Iris pigment epithelial cell (primary cell): ENCODE measurements at regions not wholly inside any gene's neighbourhood (a gene's known extent, or its start where the extent isn't known, plus 50 kb on each side); places are given as distances from the start of the nearest gene placed in this dataset.
"Not testable (repeated sequence)": the region's sequence is repeated elsewhere in the genome, so short reads cannot be mapped to it uniquely, and the experiment has no call there.

ENCODE experiments used
- DNase-seq: peaks from one replicate; pipeline ENCODE4 v3.0.0-alpha.2; 2011; ENCODE audit warnings: low read depth

GRCh38 chr17:43345515-43345914, 53.3 kb upstream of the ARL4D start:
- DNase-seq, result not testable (repeated sequence)

DNA sequence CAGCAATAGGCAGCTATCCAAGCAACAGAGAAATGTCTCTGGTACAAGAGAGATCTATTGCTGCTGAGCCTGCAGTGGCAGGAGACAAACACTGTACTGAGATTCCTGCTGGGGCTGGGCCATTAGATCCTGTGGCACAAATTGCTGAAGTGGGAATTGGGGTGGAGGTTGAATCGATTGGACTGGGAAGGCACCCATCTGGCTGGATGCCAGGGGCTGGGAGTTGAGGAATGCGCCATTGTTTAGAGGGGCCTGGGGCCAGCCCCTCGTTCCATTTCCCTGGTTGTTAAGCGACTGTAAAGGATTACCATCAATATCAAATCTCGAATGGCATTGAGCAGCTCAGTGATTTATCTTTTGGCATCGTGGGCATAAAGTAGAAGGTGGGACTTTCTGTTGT, 54.1 kb upstream of the ARL4D start:
- DNase-seq, result no peak

DNA sequence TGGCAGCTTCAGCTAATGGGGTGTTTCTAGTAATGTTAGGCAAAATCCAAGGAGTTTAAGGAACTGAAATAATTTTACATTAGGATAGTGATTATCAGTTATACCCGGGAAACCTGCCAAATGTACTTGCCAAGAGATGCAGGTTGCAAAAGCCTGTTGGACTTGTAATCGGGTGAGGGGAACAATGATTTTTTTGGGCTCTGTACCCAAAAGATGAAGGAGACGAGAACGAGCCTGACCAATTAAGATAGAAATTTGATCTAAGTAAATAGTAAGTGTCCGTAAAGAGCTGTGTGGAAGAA, 56.3 kb upstream of the ARL4D start:
- DNase-seq, result peak; percentile 49

DNA sequence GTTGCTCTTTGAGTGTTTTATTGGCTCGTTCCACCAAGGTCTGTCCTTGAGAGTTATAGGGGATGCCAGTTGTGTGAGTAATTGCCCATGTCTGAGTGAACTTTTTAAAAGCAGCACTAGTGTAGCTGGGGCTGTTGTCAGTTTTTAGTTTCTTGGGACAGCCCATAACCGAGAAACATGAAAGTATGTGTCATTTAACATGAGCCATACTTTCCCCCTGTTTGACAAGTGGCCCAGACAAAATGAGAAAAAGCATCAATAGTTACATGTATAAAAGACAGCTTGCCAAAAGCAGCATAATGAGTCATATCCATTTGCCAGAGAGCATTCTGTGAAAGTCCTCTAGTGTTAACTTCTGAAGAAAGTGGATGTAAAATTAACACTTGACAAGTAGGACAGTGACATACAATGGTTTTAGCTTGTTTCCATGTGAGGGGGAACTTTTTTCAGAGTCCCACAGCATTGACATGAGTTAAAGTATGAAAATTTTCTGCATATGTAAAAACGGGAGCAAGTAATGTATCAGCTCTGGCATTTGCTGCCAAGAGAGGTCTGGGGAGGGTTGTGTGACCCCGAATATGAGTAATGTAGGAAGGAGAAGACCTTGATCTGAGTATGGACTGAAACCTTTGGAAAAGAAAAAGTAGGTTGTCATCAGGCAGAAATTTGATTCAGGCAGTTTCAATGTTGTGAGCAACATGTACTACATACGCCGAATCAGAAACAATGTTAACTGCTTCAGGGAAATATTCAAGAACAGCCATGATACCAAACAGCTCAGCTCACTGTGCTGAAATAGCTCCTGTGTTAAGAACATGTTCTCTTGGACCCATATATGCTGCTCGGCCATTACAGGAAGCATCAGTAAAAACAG, 56.8 kb upstream of the ARL4D start:
- peak; percentile 55 for DNase-seq

- DNase-seq, result peak; percentile 28
Observed at GRCh38 chr17:43338886-43339516, 59.8 kb upstream of the ARL4D start.

DNA sequence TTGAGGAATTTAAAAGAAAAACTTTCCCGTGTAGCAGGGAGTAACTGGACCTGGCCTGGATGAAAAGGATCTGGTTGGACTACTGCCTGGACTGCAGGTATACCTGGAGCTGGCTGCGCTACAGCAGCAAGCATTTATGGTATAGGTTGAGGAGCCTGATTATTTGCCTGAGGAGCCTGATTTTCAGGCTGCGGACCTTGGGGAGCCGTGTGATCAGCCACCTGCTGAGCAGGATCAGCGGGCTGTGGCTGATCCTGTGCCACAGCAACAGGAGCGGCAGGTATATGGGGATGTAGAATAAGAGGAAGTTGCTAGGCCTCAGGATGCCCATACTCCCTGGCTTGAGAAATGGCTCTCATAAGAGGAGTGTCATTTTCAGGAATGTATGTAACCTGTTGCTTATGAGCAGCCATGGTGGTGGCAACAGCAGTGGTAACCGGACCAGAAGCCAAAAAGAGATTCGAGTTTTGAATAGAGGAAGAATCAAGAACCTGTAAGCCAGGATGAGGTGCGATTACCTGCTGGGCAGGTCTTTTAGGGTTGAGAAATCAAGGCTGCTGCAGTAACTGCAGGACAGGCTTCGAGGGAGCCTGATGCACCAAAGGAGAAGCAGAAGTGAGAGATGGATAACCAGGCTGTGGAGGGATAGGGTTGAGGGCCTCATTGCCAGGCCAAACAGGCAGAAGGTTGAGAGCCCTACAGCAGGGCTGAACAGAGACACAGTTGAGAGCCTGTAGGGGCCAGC, 60.9 kb upstream of the ARL4D start:
- no peak for DNase-seq

GRCh38 chr17:43334738-43335402, 63.9 kb upstream of the ARL4D start:
- no peak for DNase-seq

- no peak for DNase-seq
Observed at GRCh38 chr17:43333433-43333943, 65.3 kb upstream of the ARL4D start.

DNA sequence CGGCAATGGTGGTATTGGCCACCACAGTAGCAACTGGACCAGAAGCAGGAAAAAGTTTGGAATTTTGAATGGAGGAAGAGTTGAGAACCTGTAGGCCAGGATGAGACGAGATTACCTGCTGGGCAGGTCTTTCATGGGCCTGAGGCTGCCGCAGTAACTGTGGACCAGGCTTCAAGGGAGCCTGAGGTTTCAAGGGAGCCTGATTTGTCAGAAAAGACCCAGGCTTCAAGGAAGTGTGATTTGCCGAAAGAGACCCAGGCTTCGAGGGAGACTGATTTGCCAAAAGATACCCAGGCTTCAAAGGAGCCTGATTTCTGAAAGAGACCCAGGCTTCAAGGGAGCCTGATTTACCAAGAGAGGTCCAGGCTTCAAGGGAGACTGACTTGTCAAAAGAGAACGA, 66.6 kb upstream of the ARL4D start:
- DNase-seq, result no peak

GRCh38 chr17:43330876-43331639, 67.7 kb upstream of the ARL4D start:
- DNase-seq, result no peak

GRCh38 chr17:43329183-43329582, 69.6 kb upstream of the ARL4D start:
- DNase-seq, result no peak

- DNase-seq, result no peak
Observed at GRCh38 chr17:43328650-43329049, 70.1 kb upstream of the ARL4D start.

DNA sequence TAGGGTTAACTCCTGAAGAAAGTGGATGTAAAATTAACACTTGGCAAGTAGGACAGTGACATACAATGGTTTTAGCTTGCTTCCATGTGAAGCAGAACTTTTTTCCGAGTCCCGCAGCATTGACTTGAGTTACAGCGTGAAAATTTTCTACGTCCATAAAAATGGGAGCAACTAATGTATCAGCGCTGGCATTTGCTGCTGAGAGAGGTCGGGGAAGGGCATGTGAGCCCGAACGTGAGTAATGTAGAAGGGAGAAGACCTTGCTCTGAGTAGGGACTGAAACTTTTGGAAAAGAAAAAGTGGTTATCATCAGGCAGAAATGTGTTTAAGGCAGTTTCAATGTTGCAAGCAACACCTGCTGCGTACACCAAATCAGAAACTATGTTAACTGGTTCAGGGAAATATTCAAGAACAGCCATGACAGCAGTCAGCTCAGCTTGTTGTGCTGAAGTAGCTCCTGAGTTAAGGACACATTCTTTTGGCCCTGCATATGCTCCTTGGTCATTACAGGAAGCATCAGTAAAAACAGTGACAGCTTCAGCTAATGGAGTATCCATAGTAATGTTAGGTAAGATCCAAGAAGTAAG, 70.9 kb upstream of the ARL4D start:
- DNase-seq, result no peak

- peak; percentile 32 for DNase-seq
Observed at GRCh38 chr17:43327421-43327820, 71.4 kb upstream of the ARL4D start.

DNA sequence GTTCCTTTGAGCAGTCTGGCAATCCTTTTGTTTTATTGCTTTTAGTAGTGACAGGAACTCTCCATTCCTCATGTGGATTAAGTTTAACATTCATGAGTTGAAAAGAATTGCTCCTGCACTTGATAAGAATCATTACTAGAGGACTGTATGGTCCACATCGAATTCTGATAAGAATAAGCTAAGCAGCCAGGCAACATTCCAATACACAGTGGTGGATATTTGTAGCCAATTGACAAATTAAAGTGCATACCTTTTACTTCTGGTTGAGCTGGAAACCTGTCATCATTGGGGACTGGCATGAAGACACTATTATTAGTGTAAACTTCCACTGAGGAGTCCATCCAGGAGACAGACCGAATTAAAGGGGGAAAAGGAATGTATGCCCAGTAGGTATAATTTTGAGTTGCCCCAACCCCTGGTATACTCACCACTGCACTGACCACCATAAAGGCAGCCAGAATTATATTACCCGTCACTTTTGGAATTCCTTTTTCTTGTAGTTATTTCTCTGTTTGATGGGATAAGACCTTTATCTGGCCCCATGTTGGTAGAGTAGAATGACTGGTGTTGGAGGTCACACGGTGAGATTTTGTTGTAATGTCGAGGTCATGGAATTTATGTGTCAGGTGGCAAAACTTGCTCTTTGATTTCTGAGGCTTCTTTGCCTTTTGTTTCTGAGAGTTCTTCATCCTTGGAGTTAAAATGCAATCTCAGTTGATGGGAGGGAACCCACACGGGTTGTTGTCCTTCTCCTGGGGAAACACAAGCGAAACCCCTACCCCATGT, 72.1 kb upstream of the ARL4D start:
- DNase-seq, result no peak

DNA sequence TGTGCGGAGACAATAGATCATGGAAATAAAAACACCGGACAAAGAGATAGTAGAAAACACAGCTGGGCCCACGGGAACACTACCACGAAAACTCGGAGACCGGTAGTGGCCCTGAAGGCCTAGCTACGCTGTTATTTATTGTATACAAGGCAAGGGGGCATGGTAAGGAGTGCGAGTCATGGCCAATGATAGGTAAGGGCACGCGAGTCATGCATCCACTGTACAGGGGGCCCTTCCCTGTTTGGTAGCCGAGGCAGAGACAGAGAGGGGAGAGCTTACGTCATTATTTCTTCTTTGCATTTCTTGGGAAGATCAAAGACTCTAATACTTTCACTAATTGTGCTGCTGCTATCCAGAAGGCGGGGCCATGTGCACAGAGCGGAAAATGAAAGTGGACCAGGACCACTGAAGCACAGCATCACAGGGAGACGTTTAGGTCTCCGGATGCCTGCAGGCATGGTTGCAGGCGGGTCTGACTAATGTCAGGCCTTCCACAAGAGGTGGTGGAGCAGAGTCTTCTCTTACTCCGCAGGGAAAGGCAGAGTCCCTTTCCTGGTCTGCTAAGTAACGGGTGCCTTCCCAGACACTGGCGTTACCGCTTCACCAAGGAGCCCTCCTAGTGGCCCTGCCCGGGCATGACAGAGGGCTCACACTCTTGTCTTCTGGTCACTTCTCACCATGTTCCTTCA, 74.4 kb upstream of the ARL4D start:
- DNase-seq, result no peak

DNA sequence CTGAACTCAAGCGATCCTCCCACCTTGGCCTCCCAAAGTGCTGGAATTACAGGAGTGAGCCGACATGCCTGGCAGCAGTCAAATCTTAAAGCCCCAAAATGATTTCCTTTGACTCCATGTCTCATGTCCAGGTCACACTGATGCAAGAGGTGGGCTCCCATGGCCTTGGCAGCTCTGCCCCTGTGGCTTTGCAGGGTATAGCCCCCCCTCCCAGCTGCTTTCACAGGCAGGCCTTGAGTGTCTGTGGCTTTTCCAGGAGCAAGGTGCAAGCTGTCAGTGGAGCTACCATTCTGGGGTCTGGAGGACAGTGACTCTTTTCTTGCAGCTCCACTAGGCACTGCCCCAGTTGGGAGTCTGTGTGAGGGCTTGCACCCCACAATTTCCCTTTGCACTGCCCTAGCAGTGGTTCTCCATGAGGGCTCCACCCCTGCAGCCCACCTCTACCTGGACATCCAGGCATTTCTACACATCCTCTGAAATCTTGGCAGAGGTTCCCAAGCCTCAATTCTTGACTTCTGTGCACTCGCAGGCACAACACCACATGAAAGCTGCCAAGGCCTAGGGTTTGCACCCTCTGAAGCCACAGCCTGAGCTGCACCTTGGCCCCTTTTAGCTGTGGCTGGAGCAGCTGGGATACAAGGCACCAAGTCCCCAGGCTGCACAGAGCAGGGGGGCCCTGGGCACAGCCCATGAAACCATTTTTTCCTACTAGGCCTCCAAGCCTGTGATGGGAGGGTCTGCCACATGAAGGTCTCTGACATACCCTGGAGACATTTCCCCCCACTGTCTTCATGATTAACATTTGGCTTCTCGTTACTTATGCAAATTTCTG, 79.3 kb upstream of the ARL4D start:
- DNase-seq, result no peak

- no peak for DNase-seq
Observed at GRCh38 chr17:43316522-43317142, 82.2 kb upstream of the ARL4D start.
